ENCODE measurements at regions not wholly inside any gene's neighbourhood (a gene's known extent, or its start where the extent isn't known, plus 50 kb on each side); places are given as distances from the start of the nearest gene placed in this dataset.
"Not testable (repeated sequence)": the region's sequence is repeated elsewhere in the genome, so short reads cannot be mapped to it uniquely, and the experiment has no call there.

DNA sequence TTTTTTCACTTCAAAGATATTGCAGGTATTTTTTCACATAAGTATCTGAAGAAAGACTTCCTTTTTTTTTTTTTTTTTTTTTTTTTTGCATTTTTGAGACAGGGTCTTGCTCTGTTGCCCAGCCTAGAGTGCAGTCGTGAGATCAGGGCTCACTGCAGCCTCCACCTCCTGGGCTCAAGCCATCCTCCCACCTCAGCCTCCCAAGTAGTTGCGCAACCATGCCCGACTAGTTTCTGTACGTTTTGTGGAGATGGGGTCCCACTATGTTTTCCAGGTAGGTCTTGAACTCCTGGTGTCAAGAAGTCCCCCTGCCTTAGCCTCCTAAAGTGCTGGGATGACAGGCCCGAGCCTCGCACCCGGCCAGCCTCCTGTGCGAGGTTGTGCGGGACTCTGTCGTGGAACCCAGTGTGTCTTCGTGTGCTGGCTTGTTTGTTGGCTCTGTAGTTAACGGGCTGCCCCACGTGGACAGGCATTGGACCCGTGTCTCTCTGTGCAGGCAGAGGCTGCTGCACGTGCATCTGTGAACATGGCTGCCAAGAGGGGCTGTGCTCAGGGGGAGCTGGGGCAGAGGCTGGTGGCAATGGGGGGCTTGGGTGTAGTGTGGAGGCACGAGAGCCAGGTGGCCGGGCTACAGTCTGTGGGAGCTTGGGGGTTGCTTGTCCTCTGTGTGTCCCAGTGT lies 108.0 kb upstream of the CCZ1B start:
- TF ChIP-seq, protein P1, sequence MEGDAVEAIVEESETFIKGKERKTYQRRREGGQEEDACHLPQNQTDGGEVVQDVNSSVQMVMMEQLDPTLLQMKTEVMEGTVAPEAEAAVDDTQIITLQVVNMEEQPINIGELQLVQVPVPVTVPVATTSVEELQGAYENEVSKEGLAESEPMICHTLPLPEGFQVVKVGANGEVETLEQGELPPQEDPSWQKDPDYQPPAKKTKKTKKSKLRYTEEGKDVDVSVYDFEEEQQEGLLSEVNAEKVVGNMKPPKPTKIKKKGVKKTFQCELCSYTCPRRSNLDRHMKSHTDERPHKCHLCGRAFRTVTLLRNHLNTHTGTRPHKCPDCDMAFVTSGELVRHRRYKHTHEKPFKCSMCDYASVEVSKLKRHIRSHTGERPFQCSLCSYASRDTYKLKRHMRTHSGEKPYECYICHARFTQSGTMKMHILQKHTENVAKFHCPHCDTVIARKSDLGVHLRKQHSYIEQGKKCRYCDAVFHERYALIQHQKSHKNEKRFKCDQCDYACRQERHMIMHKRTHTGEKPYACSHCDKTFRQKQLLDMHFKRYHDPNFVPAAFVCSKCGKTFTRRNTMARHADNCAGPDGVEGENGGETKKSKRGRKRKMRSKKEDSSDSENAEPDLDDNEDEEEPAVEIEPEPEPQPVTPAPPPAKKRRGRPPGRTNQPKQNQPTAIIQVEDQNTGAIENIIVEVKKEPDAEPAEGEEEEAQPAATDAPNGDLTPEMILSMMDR (conservative IDR thresholded peaks at IDR 0.05; ENCODE audit: low read depth, low read length) = not testable (repeated sequence)
- not testable (repeated sequence) for TF ChIP-seq EZH2 (IDR thresholded peaks at IDR 0.05; ENCODE audit: borderline replicate concordance, low read depth, low read length, poor library complexity, severe bottlenecking)
